Neuronal stem cell (in vitro differentiated cells): ENCODE measurements at regions not wholly inside any gene's neighbourhood (a gene's known extent, or its start where the extent isn't known, plus 50 kb on each side); places are given as distances from the start of the nearest gene placed in this dataset.

ENCODE experiments used
- DNase-seq: peaks from one replicate; pipeline ENCODE4 v3.0.0-alpha.2; 2013; ENCODE audit warnings: low spot score
- H2AFZ ChIP-seq: one replicate; pipeline ENCODE4 v1.6.1; 2013; ENCODE audit warnings: mild to moderate bottlenecking, low read length, inconsistent platforms
- H2AK5ac ChIP-seq: 2 replicates; pipeline ENCODE4 v1.6.1; 2013; ENCODE audit warnings: low read depth, mild to moderate bottlenecking, inconsistent platforms, low read length, moderate library complexity, mixed read lengths
- H2BK120ac ChIP-seq: 2 replicates; pipeline ENCODE4 v1.6.1; 2013; ENCODE audit warnings: low read depth, mild to moderate bottlenecking, inconsistent platforms, low read length, moderate library complexity, mixed read lengths
- H2BK12ac ChIP-seq: one replicate; pipeline ENCODE4 v1.6.1; 2013; ENCODE audit warnings: low read length, inconsistent platforms
- H2BK15ac ChIP-seq: 2 replicates; pipeline ENCODE4 v1.6.1; 2013; ENCODE audit warnings: mild to moderate bottlenecking, low read length, inconsistent platforms, mixed read lengths
- H2BK5ac ChIP-seq: one replicate; pipeline ENCODE4 v1.6.1; 2013; ENCODE audit warnings: inconsistent platforms, mild to moderate bottlenecking, low read length, moderate library complexity
- H3K14ac ChIP-seq: one replicate; pipeline ENCODE4 v1.6.1; 2013; ENCODE audit warnings: low read length, inconsistent platforms
- H3K18ac ChIP-seq: 2 replicates; pipeline ENCODE4 v1.6.1; 2013; ENCODE audit warnings: low read length, inconsistent platforms
- H3K23ac ChIP-seq: 2 replicates; pipeline ENCODE4 v1.6.1; 2013; ENCODE audit warnings: low read depth, mild to moderate bottlenecking, mixed read lengths, low read length, inconsistent platforms; ENCODE audit not compliant: poor library complexity
- H3K27ac ChIP-seq: replicated peaks from 3 replicates; pipeline ENCODE4 v1.5.1; 2013; ENCODE audit warnings: low read length, inconsistent platforms
- H3K27me3 ChIP-seq, 3 experiments: 2 replicates each; pipeline ENCODE4 v1.6.1; 2013; ENCODE audit warnings: low read length in 3 of 3, mild to moderate bottlenecking in 2 of 3, inconsistent platforms in 1 of 3, low read depth in 1 of 3, mixed read lengths in 1 of 3, moderate library complexity in 1 of 3; ENCODE audit not compliant: control insufficient read depth in 3 of 3, insufficient read depth in 3 of 3
- H3K36me3 ChIP-seq, 2 donors: replicated peaks in 1 of 2; 2 replicates each; pipeline ENCODE4 v1.6.1; 2013; ENCODE audit warnings: low read length in 2 of 2; ENCODE audit not compliant: control insufficient read depth in 2 of 2, insufficient read depth in 2 of 2
- H3K4ac ChIP-seq: 2 replicates; pipeline ENCODE4 v1.6.1; 2013; ENCODE audit warnings: inconsistent platforms, mild to moderate bottlenecking, low read length, moderate library complexity
- H3K4me1 ChIP-seq, 2 donors: 1 replicate in 1 of 2; 2 replicates in 1 of 2; pipeline ENCODE4 v1.6.1; 2013; ENCODE audit warnings: low read length in 2 of 2, low read depth in 1 of 2; ENCODE audit not compliant: control insufficient read depth in 2 of 2, insufficient read depth in 1 of 2
- H3K4me2 ChIP-seq: one replicate; pipeline ENCODE4 v1.6.1; 2013; ENCODE audit warnings: mild to moderate bottlenecking, low read length, inconsistent platforms; ENCODE audit not compliant: insufficient read depth, poor library complexity, severe bottlenecking
- H3K4me3 ChIP-seq, 2 donors: 2 replicates each; pipeline ENCODE4 v1.5.1; 2013; ENCODE audit warnings: low read length in 2 of 2, mild to moderate bottlenecking in 2 of 2, inconsistent platforms in 1 of 2, moderate library complexity in 1 of 2
- H3K79me1 ChIP-seq: one replicate; pipeline ENCODE4 v1.6.1; 2013; ENCODE audit warnings: low read depth, mild to moderate bottlenecking, inconsistent platforms, low read length, moderate library complexity
- H3K9ac ChIP-seq: one replicate; pipeline ENCODE4 v1.6.1; 2013; ENCODE audit warnings: mild to moderate bottlenecking, low read depth, low read length, inconsistent platforms; ENCODE audit not compliant: poor library complexity
- H3K9me3 ChIP-seq, 2 donors: replicated peaks in 1 of 2; 2 replicates each; pipeline versions ENCODE3 to v1.6.1; 2013; ENCODE audit warnings: low read length in 2 of 2, mild to moderate bottlenecking in 2 of 2, inconsistent platforms in 1 of 2, low read depth in 1 of 2, mixed read lengths in 1 of 2, moderate library complexity in 1 of 2; ENCODE audit not compliant: control insufficient read depth in 2 of 2, insufficient read depth in 1 of 2
- H4K8ac ChIP-seq: one replicate; pipeline ENCODE4 v1.6.1; 2013; ENCODE audit warnings: low read depth, mild to moderate bottlenecking, inconsistent platforms, low read length, moderate library complexity
- H4K91ac ChIP-seq: one replicate; pipeline ENCODE4 v1.6.1; 2013; ENCODE audit warnings: low read length, low read depth, mild to moderate bottlenecking, inconsistent platforms; ENCODE audit not compliant: poor library complexity
- WGBS, 2 donors: extraction: QIAGEN DNeasy Blood & Tissue Kit; methylation state at CpG; one replicate each; pipeline ENCODE4 v1.1.7; 2013; ENCODE audit warnings: missing lambda C conversion rate in 2 of 2, mixed read lengths in 1 of 2; ENCODE audit not compliant: insufficient read length in 2 of 2, insufficient replicate concordance in 1 of 2; ENCODE audit errors: extremely low coverage in 2 of 2; 5-methylcytosine and 5-hydroxymethylcytosine counted together

DNA sequence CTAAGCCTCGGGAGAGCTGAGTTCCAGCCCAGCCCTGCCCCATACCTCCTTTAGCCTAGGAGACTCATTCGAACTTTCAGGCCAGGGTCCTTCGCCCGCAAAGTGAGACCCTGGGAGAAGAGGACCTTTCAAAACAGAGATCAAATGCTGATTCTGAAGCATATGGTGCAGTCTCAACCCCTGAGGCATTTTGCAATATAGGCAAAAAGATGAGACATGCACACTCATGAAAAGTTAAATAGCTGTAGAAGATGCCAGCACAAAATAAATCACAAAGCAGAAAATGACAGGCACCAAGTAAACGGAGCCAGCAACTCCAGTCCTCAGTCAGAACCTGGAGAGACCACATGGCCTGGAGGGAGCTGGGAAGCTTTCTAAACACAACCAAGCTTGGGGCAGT, 542.7 kb upstream of the RAB6C start:
- Histone ChIP-seq H4K91ac (no peak overlapping the region), H3K18ac (no peak overlapping the region), H3K9me3 (no peaks in the 10 kb centered on the region), H2BK12ac (no peak overlapping the region), H3K27ac (no peak overlapping the region), H4K8ac (no peak overlapping the region), H3K36me3 (no peaks in the 10 kb centered on the region), H2BK120ac (no peak overlapping the region), H3K4me3 (no peak overlapping the region), H3K9ac (no peak overlapping the region), H3K4me1 (no peaks in the 10 kb centered on the region), H3K4ac (no peak overlapping the region), H3K4me2 (no peak overlapping the region), H3K14ac (no peak overlapping the region), H3K23ac (no peak overlapping the region), H3K27me3 (no peaks in the 10 kb centered on the region), H2BK5ac (no peak overlapping the region), H3K79me1 (no peaks in the 10 kb centered on the region), H2AFZ (no peak overlapping the region), H2BK15ac (no peak overlapping the region), H2AK5ac (no peak overlapping the region)
- no CpG with 5 or more reads among the region's 5 CpGs for WGBS, 2 donors
- no peak for DNase-seq

DNA sequence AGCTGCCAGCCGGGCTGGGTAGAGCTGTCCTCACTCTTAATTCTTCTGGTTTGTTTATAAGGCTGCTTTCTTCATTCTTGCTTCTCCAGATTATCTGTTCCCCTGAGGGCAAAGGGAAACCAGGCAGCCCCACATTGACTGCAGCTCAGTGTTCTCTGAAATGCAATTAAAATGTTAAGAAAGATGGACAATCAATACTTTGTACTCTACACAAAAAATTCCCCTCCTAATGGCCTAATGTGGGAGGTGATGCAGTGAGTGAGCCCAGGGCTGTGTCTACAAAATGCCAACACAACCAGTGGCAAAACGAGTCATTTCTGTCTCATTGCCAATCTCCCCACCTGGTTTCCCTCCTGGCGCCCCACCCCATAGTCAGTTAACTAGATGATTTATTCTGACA, 541.7 kb upstream of the RAB6C start:
- Histone ChIP-seq H3K27ac (no peak overlapping the region), H2AK5ac (no peak overlapping the region), H3K79me1 (no peaks in the 10 kb centered on the region), H3K18ac (no peak overlapping the region), H3K9me3 (no peaks in the 10 kb centered on the region), H3K4me2 (no peak overlapping the region), H3K9ac (no peak overlapping the region), H2BK12ac (no peak overlapping the region), H4K91ac (no peak overlapping the region), H2BK5ac (no peak overlapping the region), H4K8ac (no peak overlapping the region), H3K4me1 (no peaks in the 10 kb centered on the region), H3K23ac (no peak overlapping the region), H2BK15ac (no peak overlapping the region), H2BK120ac (no peak overlapping the region), H3K27me3 (no peaks in the 10 kb centered on the region), H3K36me3 (no peaks in the 10 kb centered on the region), H3K14ac (no peak overlapping the region), H3K4ac (no peak overlapping the region), H2AFZ (no peak overlapping the region), H3K4me3 (no peak overlapping the region)
- DNase-seq, result no peak
- WGBS, 2 donors, result no CpG with 5 or more reads among the region's 3 CpGs

DNA sequence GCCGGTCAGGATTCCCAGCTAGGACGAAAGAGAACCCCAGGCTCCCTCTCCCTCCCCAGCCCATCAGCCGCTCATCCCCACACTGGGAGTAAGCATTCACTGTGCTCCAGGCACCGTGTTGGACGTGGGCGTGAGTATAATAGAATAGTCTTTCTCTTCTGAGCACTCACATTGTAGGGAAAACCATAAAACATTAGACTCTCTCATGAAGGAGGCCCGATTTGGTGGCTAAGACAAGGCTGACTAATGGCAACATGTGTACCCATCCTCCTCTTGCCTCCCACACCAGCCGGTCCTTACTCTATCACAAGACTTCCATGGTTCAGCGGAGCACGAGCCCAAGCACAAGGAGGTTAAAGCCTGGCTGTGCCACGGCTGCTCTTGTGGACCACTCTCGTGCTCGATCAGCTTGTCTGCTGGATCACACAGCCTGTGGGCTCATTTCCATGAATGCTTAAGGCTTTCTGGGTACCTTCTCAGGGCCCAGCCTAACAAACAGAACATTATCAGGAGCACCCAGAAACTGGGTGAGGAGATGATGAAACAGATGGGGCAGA, 540.9 kb upstream of the RAB6C start:
- Histone ChIP-seq H3K4me2 (no peak overlapping the region), H3K9me3 (no peaks in the 10 kb centered on the region), H2BK12ac (no peak overlapping the region), H2AK5ac (no peak overlapping the region), H3K23ac (no peak overlapping the region), H4K91ac (no peak overlapping the region), H3K9ac (no peak overlapping the region), H3K79me1 (no peaks in the 10 kb centered on the region), H3K14ac (no peak overlapping the region), H3K27me3 (no peaks in the 10 kb centered on the region), H2AFZ (no peak overlapping the region), H3K36me3 (no peaks in the 10 kb centered on the region), H2BK120ac (no peak overlapping the region), H3K27ac (no peak overlapping the region), H3K4me1 (no peaks in the 10 kb centered on the region), H2BK5ac (peak overlapping the region; percentile 58), H3K4me3 (no peak overlapping the region), H2BK15ac (no peak overlapping the region), H4K8ac (no peak overlapping the region), H3K4ac (no peak overlapping the region), H3K18ac (no peak overlapping the region)
- no CpG with 5 or more reads among the region's 13 CpGs for WGBS, 2 donors
- no peak for DNase-seq

DNA sequence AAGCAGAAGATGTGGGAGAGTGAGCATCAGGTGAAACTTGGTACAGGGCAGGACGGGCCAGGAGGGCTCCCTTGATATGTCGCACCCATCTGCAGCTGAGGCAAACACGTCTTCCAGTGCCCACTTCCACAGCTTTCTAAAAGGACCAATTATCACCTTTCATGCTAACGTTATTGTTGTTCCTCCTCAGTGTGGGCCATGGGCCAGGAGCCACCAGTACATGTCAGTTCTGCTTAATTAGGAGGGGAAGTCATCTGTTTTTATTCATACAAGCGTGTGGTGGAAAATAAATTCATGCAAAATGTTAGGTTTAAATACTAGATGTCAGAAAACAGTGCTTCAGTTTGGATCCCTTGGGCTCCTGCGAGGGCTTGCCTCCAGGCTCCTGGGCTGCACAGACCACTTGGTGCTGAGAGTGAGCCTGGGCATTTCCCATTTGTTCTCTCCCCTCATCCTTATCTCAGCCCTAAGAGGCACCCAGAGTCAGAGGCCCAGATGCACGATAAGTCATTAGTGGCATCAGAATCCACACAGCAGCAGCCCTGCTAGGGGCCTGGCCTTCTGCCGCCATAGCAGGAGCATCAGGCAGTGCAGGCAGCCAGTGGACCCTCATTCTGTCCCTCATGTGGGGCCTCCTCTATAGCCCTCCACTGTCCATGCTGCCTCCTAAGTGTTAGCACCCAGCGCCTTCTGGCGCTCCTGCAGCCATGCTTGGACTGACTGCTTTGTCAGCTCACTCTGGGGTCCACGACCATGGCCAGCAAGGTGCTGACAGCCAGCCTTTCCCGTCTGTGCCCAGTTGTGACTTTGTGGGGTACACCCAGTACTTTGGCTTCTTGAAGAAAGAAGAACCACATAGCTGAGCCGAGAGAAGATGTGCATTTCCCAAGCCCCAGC, 539.8 kb upstream of the RAB6C start:
- no peaks in the 10 kb centered on the region for H3K4me1 ChIP-seq
- H2BK5ac ChIP-seq, result peak overlapping the region; percentile 58
- H3K4ac ChIP-seq, result no peak overlapping the region
- H3K27me3 ChIP-seq, result no peaks in the 10 kb centered on the region
- H2BK15ac ChIP-seq, result no peak overlapping the region
- H3K9ac ChIP-seq, result no peak overlapping the region
- no peak overlapping the region for H3K18ac ChIP-seq
- no peak overlapping the region for H3K23ac ChIP-seq
- no peak overlapping the region for H2AK5ac ChIP-seq
- H3K27ac ChIP-seq, result no peak overlapping the region
- no peak for DNase-seq
- H2AFZ ChIP-seq, result no peak overlapping the region
- H4K8ac ChIP-seq, result no peak overlapping the region
- no peak overlapping the region for H3K14ac ChIP-seq
- H3K4me3 ChIP-seq, result no peak overlapping the region
- no CpG with 5 or more reads among the region's 13 CpGs for WGBS, 2 donors
- no peaks in the 10 kb centered on the region for H3K79me1 ChIP-seq
- no peak overlapping the region for H2BK120ac ChIP-seq
- no peak overlapping the region for H3K4me2 ChIP-seq
- H3K9me3 ChIP-seq, result no peaks in the 10 kb centered on the region
- no peak overlapping the region for H2BK12ac ChIP-seq
- no peak overlapping the region for H4K91ac ChIP-seq
- no peaks in the 10 kb centered on the region for H3K36me3 ChIP-seq
